GM19239 (cell line): ENCODE measurements at regions not wholly inside any gene's neighbourhood (a gene's known extent, or its start where the extent isn't known, plus 50 kb on each side); places are given as distances from the start of the nearest gene placed in this dataset.

Experiments
- DNase-seq: peaks from one replicate; pipeline ENCODE4 v3.0.0; 2011; ENCODE audit warnings: low spot score; ENCODE audit not compliant: insufficient read length
- FAIRE-seq: peaks from 2 replicates; lab custom pipeline; 2011; peaks lifted over from hg19 to GRCh38; lab: Jason Lieb, UNC

GRCh38 chr3:25229586-25229985 lies 198.5 kb upstream of the RARB start:
- DNase-seq (no peak), FAIRE-seq (no peak)

DNA sequence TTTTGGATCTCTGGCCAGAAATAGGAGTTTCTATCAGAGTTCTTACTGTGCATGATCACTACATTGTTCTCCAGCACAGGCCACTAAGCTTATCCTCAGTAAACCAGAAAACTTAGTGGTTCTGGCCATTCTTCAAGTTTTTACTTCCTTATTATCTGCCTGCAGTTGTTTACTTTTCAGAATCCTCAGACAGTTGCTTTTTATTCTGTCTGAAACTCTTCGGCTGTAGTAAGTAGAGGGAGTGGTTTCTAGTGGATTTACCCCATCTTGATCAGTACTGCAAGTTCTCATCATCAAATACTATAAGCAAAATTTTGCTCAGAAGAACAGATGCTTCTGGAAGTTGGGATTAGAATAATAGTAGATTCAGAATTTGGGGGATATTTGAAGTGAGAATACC lies 193.0 kb upstream of the RARB start:
- FAIRE-seq, result no peak
- DNase-seq, result no peak

GRCh38 chr3:25235466-25235865 lies 192.6 kb upstream of the RARB start:
- no peak for FAIRE-seq

DNA sequence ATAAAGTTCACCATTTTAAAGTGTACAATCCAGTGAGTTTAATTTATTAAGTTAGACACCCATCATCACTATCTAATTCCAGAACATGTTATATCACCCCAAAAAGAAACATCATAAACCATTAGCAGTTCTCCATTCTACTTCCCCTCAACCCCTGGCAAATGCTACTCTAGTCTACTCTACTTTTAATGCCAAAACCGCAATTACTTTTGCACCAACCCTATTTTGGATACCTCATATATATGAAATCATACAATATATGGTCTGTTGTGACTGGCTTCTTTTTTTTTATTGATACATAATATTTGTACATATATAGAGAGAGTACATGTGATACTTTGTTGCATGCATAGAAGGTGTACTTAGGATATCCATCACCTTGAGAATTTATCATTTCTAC lies 190.5 kb upstream of the RARB start:
- DNase-seq, result no peak
- no peak for FAIRE-seq

More at GRCh38 chr3:25235466-25235865, 192.6 kb upstream of the RARB start:
- no peak for DNase-seq

GRCh38 chr3:25239042-25239441 lies 189.0 kb upstream of the RARB start:
- FAIRE-seq, result no peak
- DNase-seq, result no peak

- no peak for FAIRE-seq
- DNase-seq, result no peak
Measured at GRCh38 chr3:25246913-25247312, 181.2 kb upstream of the RARB start.

DNA sequence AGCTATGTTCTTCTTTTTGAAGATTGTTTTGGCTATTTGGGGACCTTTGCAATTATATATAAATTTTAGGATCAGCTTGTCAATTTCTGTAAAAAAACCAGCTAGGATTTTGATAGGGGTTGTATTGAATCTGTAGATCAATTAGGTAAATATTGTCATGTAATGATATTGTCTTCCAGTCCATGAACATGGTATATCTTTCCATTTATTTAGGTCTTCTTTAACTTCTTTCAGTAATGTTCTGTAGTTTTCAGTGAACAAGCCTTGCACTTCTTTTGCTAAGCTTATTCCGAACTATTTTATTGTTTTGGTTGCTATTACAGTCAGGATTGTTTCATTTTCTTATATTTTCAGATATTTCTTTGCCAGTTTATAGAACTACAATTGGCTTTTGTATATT lies 175.8 kb upstream of the RARB start:
- DNase-seq (no peak), FAIRE-seq (no peak)

GRCh38 chr3:25257026-25257425 lies 171.0 kb upstream of the RARB start:
- FAIRE-seq, result no peak
- no peak for DNase-seq

DNA sequence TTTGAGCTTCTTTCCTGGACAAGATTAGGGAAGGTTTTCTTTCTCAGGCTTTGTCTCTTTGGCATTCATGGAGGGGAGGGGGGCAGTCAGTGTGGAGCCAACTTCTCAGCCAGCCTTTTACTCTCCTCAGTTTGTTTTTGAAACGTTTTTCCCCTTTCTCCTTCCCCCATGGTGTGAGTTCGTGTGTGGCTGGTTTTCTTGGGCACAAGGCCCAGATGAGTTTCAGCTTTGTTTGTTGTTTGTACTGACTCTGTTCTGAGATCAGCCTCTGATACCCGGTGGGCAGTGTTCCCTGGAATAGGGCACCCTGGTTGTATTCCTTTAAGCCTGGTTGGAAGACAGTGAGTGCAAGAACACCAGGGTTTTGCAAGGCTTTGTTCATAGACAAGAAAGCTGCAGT lies 168.2 kb upstream of the RARB start:
- DNase-seq, result no peak
- no peak for FAIRE-seq

- no peak for FAIRE-seq
Measured at GRCh38 chr3:25262322-25262721, 165.7 kb upstream of the RARB start.

DNA sequence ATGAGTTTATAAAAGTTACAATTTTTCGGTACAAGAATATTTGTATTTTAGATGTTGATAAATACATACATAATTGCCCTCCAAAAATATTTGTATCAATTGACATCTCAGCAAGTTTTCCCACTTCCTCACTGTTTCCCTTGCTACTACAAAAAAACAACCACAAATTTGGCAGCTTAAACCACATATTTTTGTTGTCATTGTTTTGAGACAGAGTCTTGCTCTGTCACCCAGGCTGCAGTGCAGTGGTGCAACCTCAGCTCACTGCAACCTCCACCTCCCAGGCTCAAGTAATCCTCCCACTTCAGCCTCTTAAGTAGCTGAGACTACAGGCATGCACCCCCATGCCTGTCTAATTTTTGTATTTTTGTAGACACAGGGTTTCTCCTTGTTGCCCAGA lies 162.8 kb upstream of the RARB start:
- no peak for FAIRE-seq
- no peak for DNase-seq

More at GRCh38 chr3:25262322-25262721, 165.7 kb upstream of the RARB start:
- no peak for DNase-seq

GRCh38 chr3:25266677-25267076 lies 161.4 kb upstream of the RARB start:
- no peak for DNase-seq
- FAIRE-seq, result no peak

DNA sequence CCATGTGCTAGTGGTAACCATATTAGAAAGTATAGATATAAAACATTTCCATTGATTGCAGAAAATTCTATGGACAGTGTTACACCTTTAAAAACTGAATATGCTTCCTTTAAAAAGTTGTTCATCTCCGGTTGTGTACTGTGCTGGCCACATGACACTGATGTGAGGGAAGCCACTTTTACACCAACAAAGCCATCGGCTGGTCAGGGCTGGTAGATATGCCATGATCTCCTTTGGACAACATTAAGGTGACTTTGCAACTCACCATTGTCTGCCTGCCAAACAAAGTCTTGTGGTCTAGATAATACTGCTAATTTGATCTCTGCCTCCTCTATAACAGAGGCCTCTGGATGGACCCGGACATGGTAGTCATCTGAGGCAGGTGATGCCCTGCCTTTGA lies 156.0 kb upstream of the RARB start:
- no peak for DNase-seq

DNA sequence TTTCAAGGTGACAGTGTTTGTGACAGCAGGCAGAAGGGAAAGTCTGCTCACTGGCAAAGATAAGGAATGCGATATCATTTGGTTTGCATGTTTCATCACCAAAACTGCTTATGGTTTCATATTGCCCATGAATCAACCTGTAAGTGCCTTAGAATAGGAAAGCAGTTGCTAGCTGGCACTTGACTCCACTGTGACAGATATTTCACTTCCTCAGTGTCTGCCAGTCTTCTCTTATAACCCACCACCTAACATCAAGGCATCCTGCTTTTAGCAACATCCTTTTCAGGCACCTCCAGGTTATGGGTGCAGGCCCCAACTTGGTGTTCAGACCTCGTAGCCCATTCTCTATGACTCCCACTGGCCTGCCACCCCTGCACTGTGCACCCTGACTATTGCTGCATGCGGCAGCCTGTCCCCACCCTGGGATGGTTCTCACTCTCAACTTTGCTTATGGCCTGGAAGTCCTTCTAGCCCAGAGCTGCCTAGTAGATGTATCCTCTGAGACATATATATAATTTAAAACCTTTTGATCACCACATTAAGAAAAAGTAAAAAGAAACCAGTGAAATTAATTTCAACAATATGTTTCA lies 154.4 kb upstream of the RARB start:
- FAIRE-seq (no peak), DNase-seq (no peak)

More for the DNA sequence above, 156.0 kb upstream of the RARB start:
- FAIRE-seq, result no peak

- no peak for FAIRE-seq
- DNase-seq, result no peak
Measured at GRCh38 chr3:25277503-25277902, 150.6 kb upstream of the RARB start.

DNA sequence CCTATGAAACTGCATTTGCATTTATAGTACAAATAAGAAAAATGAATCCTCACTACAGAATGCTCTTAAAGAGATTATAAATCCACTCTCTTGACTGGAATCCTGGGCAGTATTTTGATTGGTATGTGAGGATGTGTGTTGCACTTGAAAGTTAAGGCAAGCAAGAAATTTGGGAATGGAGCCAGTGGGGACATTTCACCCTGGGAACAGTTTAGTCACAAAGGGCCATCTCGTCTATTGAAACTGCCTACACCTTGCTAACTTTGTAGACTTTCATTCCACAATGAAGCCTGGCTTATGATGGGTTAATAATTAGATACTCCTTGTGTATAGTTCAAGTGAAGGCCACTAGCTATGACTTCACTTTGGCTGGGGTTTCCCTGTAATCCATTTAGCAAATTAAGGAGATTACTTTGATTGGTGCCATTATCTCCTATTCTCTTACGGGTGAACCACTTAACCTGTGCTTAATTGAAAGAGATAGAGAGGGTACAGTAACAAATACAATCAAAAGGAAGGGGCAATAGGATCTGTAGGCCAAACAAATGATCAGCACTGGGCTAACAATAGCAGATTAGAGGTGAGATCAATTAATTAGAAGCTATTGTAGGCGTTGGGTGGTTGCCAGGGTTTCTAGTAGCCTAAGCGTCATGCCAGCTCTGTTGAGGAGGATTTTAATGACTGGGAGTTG lies 146.9 kb upstream of the RARB start:
- no peak for FAIRE-seq
- DNase-seq, result no peak

DNA sequence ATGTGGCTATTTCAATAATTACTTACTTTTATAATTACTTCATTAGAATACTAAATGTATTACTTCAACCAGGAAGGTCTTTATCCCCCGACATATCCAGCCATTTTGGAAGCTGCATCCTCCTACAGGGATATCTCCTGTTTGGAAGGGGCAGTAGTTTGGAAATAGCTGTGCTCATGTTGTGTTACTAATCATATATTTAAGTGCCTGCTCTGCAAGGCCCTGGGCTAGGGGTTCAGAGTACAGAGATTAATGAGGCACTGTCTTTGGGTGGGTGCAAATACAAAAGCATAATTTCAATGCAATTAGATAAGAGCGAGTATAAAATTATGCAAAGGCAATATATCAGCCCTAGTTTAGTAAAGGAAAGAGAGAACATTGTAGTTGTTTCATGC lies 146.3 kb upstream of the RARB start:
- DNase-seq, result no peak
- FAIRE-seq, result no peak

DNA sequence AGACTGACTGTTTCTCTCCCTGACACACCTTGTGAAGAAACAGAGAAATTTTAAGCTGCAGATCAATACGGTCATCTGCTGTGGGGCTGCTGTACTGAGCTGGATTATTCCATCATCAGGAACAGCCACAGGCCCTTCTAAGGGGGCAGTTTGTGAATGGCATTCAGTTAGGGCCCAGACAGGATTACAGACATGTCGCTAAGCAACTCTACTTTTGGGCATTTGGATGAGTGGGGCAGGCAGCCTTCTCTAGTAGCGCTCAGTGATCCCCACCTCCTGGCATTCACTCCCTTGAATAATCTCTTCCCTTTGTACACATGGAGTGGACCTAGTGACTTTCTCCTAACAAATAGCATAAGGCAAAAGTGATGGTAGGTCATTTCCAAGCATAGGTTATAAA lies 144.4 kb upstream of the RARB start:
- no peak for DNase-seq
- no peak for FAIRE-seq

- FAIRE-seq (no peak), DNase-seq (no peak)
Measured at GRCh38 chr3:25284249-25284648, 143.8 kb upstream of the RARB start.

DNA sequence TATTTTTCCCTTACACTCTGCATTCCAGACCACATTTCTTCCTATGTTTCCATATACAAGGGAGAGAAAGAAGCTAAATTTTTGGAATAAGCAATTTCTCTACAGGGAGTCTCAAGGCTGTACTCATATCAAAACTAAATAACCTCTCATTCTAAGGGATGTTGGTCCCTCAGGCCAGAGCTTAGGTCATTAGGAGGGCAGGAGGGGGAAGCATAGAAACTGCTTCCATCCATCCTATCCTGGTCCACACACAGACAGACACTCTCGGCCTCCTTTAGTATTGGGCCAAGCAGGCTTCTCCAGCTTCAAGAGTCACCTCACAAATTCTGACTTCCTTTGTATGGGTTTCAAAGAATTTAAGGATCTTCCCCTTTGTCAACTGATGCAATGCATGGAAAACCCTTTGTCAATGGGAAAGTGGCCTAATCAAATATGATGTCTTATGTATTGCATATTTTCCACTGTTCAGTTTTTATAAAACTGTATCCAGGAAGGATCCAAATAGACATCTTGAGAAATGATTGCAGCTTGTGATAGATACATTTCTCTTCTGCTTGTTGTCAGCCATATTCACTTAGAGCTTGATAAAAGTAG lies 140.7 kb upstream of the RARB start:
- FAIRE-seq (no peak), DNase-seq (no peak)

DNA sequence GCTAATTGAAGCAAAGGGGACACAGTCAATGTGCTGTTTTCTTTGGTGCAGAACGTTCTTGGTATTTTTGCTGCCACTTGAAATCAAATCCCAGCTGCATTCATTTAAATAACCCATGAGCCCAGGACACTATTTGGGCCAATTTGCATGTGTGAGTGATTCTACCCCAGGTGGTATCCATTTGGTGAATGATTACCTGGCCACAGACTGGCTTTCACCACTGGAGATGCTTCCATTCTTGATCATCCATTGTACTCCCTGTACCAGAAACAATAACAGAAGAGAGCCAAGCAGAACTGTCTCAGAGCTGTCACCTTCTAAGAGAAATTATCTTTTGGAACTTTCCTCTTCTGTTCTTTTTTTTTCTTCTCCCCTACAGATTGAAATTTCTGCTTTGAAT lies 139.7 kb upstream of the RARB start:
- DNase-seq, result no peak

GRCh38 chr3:25289156-25289555 lies 138.9 kb upstream of the RARB start:
- FAIRE-seq (no peak), DNase-seq (no peak)

More for the DNA sequence above, 139.7 kb upstream of the RARB start:
- no peak for FAIRE-seq
